D721Med (cell line): ENCODE measurements at regions not wholly inside any gene's neighbourhood (a gene's known extent, or its start where the extent isn't known, plus 50 kb on each side); places are given as distances from the start of the nearest gene placed in this dataset.

Experiments
- DNase-seq: peaks from one replicate; pipeline ENCODE4 v3.0.0; 2011; ENCODE audit warnings: low spot score; ENCODE audit not compliant: insufficient read length
- FAIRE-seq: peaks from 2 replicates; lab custom pipeline; 2011; peaks lifted over from hg19 to GRCh38; lab: Jason Lieb, UNC
- TF ChIP-seq, protein P1 (sequence below): IDR thresholded peaks from 2 replicates; pipeline ENCODE4 v1.5.1; 2012; ENCODE audit warnings: mild to moderate bottlenecking, control low read depth; ENCODE audit not compliant: insufficient read depth; ENCODE audit errors: missing control alignments

DNA sequence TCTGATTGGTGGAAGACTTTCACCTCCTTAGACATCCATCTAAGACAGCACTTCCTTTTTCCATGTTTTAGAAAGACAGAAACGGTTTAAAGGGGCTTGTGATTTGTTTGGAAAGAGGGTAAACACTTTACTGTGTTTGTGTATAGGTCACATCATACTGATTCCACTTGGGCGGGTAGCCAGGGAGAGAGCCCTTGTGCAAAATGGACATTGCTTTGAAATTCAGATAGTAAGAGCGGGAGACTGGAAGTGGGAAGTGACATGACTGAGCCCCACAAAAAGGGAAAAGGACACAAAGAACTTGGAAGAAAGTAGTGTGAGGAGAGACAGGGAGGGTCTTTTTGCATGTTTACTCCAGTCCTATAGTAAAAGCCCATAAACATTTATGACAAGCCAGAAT, 195.6 kb upstream of the CNTN4 start:
- no peak for FAIRE-seq
- TF ChIP-seq, protein P1, sequence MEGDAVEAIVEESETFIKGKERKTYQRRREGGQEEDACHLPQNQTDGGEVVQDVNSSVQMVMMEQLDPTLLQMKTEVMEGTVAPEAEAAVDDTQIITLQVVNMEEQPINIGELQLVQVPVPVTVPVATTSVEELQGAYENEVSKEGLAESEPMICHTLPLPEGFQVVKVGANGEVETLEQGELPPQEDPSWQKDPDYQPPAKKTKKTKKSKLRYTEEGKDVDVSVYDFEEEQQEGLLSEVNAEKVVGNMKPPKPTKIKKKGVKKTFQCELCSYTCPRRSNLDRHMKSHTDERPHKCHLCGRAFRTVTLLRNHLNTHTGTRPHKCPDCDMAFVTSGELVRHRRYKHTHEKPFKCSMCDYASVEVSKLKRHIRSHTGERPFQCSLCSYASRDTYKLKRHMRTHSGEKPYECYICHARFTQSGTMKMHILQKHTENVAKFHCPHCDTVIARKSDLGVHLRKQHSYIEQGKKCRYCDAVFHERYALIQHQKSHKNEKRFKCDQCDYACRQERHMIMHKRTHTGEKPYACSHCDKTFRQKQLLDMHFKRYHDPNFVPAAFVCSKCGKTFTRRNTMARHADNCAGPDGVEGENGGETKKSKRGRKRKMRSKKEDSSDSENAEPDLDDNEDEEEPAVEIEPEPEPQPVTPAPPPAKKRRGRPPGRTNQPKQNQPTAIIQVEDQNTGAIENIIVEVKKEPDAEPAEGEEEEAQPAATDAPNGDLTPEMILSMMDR = no peak
- DNase-seq = no peak

DNA sequence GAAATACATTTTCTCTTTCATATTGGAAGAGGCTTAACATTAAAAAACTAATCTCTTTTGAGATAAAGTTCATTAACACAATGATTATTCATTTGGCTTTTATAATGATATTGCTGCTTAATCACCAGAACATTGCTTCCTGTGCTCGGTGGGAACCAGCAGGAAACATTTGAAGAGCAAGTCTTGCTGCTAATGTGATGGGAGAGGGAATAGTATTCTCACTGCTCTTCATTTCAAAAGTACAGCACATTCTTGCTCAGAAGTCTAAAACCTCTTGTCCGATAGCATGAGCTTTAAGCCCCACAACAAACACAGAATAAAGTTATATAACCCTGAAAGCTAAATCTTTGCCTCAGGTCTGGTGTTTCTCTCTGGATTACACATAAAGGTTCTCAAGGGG, 190.8 kb upstream of the CNTN4 start:
- TF ChIP-seq, protein P1 = no peak
- no peak for FAIRE-seq
- DNase-seq = no peak

GRCh38 chr3:1908651-1909445, 189.8 kb upstream of the CNTN4 start:
- DNase-seq = no peak
- no peak for FAIRE-seq
- TF ChIP-seq, protein P1 = no peak

GRCh38 chr3:1910322-1910721, 188.3 kb upstream of the CNTN4 start:
- no peak for FAIRE-seq
- no peak for DNase-seq
- TF ChIP-seq, protein P1 = no peak

DNA sequence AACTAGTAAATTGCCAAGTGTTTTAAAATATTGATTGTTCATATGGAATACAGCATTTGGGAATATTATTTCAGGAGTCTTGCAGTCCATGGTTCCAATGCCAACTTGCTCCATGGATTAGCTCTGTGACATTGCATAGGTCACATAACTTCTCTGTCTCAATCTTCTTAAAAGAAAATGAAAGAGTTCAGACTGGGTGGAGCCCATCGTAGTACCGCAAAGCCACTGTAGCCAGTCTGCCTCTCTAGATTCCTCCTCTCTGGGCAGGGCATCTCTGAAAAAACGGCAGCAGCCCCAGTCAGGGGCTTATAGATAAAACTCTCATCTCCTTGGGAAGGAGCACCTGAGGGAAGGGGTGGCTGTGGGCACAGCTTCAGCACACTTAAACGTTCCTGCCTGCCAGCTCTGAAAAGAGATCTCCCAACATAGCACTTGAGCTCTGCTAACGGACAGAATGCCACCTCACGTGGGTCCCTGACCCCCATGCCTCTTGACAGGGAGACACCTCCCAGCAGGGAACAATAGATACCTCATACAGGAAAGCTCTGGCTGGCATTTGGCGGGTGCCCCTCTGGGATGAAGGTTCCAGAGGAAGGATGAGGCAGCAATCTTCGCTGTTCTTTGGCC, 168.8 kb upstream of the CNTN4 start:
- TF ChIP-seq, protein P1 = no peak
- FAIRE-seq (no peak), DNase-seq (no peak)

DNA sequence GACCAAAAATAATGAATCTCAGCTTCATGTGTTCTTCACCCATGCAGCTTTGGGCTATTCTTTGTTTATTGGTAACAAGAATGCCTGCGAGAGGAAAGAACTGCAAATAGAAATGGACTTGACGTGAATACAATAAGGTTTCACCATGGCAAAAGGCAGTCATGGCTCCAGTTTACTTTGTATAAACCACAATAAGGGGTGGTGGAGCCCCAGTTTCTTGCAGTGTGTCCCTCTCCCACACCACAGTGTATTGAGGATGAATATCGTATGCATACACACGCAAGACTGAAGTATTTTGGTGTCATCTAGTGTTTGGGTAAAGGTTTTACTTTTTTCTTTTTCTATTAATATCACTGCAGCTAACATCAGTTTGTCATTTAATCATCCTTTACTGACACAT, 159.7 kb upstream of the CNTN4 start:
- no peak for DNase-seq
- no peak for FAIRE-seq
- TF ChIP-seq, protein P1 = no peak

- FAIRE-seq (no peak), DNase-seq (no peak)
- TF ChIP-seq, protein P1 = no peak
These were observed 155.9 kb upstream of the CNTN4 start for GRCh38 chr3:1942781-1943180.
